OCI-LY3 (cell line): ENCODE measurements at regions not wholly inside any gene's neighbourhood (a gene's known extent, or its start where the extent isn't known, plus 50 kb on each side); places are given as distances from the start of the nearest gene placed in this dataset.

ENCODE experiments used
- H2AFZ ChIP-seq: fragments of 200-600, 300-600 bp; shearing (Covaris generic); 2 replicates; pipeline ENCODE4 v1.6.0; 2014; ENCODE audit warnings: antibody characterized with exemption, low read depth, low read length
- H3K27ac ChIP-seq: fragments of 200-600, 300-600 bp; sonication (generic); 2 replicates; pipeline ENCODE4 v1.5.1; 2014; ENCODE audit warnings: mild to moderate bottlenecking, low read length, moderate library complexity, mixed read lengths
- H3K27me3 ChIP-seq: fragments of 200-600, 300-600 bp; sonication (generic); 2 replicates; pipeline ENCODE4 v1.6.1; 2014; ENCODE audit warnings: low read depth, low read length, mixed read lengths
- H3K36me3 ChIP-seq: fragments of 200-600, 300-600 bp; sonication (generic); replicated peaks from 2 replicates; pipeline ENCODE3; 2014; ENCODE audit warnings: low read depth, low read length, mixed read lengths
- H3K4me1 ChIP-seq: fragments of 300-600, 200-600 bp; sonication (generic); 2 replicates; pipeline ENCODE4 v1.6.1; 2014; ENCODE audit warnings: low read length, mixed read lengths
- H3K4me2 ChIP-seq: fragments of 200-600, 300-600 bp; sonication (generic); 2 replicates; pipeline ENCODE4 v1.6.1; 2014; ENCODE audit warnings: low read length, mixed read lengths
- H3K4me3 ChIP-seq: fragments of 300-600, 200-600 bp; sonication (generic); 2 replicates; pipeline ENCODE4 v1.5.1; 2014; ENCODE audit warnings: antibody characterized with exemption, mild to moderate bottlenecking, low read length, moderate library complexity
- H3K79me2 ChIP-seq: fragments of 300-600, 200-600 bp; shearing (Covaris generic); 2 replicates; pipeline ENCODE4 v1.6.1; 2014; ENCODE audit warnings: mild to moderate bottlenecking, low read length, mixed read lengths
- H3K9ac ChIP-seq: fragments of 300-600, 200-600 bp; shearing (Covaris generic); 2 replicates; pipeline ENCODE4 v1.6.0; 2014; ENCODE audit warnings: mild to moderate bottlenecking, low read length, moderate library complexity
- H3K9me3 ChIP-seq: fragments of 200-600, 300-600 bp; shearing (Covaris generic); 2 replicates; pipeline ENCODE4 v1.6.1; 2014; ENCODE audit warnings: low read length, mixed read lengths; ENCODE audit not compliant: insufficient read depth
- H4K20me1 ChIP-seq: fragments of 200-600, 300-600 bp; sonication (generic); 2 replicates; pipeline ENCODE4 v1.6.1; 2016; ENCODE audit warnings: low read length, mixed read lengths; ENCODE audit not compliant: insufficient read depth
- CTCF ChIP-seq: fragments of 200-600, 300-600 bp; sonication (generic); IDR thresholded peaks from 2 replicates; pipeline ENCODE4 v1.5.1; 2014; ENCODE audit warnings: antibody characterized with exemption, low read length, low read depth
- EZH2phosphoT487 ChIP-seq: fragments of 200-600 bp; shearing (Covaris generic); IDR thresholded peaks from 2 replicates; pipeline ENCODE4 v1.6.1; 2018; ENCODE audit warnings: antibody characterized with exemption, mixed run types, low read depth

- Histone ChIP-seq H3K4me2 (no peak overlapping the region), H3K27ac (no peak overlapping the region), H3K9ac (no peak overlapping the region), H3K4me1 (no peaks in the 10 kb centered on the region), H3K27me3 (no peaks in the 10 kb centered on the region), H4K20me1 (no peaks in the 10 kb centered on the region), H3K36me3 (no peaks in the 10 kb centered on the region), H2AFZ (no peak overlapping the region), H3K9me3 (no peaks in the 10 kb centered on the region), H3K79me2 (no peaks in the 10 kb centered on the region), H3K4me3 (no peak overlapping the region)
- TF ChIP-seq CTCF (no peak), EZH2phosphoT487 (no peak)
These were observed 525.5 kb upstream of the AMELY start for GRCh38 chrY:7437086-7437485.

GRCh38 chrY:7433817-7434809, 522.6 kb upstream of the AMELY start:
- H3K27ac ChIP-seq, result no peak overlapping the region

GRCh38 chrY:7419165-7419564, 507.6 kb upstream of the AMELY start:
- H3K27ac ChIP-seq, result no peak overlapping the region
- H3K9ac ChIP-seq, result no peak overlapping the region
- no peaks in the 10 kb centered on the region for H4K20me1 ChIP-seq
- H3K79me2 ChIP-seq, result no peaks in the 10 kb centered on the region
- H3K4me3 ChIP-seq, result no peak overlapping the region
- no peaks in the 10 kb centered on the region for H3K36me3 ChIP-seq
- no peak overlapping the region for H2AFZ ChIP-seq
- H3K4me2 ChIP-seq, result no peak overlapping the region
- H3K27me3 ChIP-seq, result no peaks in the 10 kb centered on the region
- H3K9me3 ChIP-seq, result no peaks in the 10 kb centered on the region
- no peak for TF ChIP-seq CTCF
- TF ChIP-seq EZH2phosphoT487, result no peak
- 0 out of 2 replicates have a peak, but pooled peaks cover 5% of the 10 kb centered on the region for H3K4me1 ChIP-seq

More at GRCh38 chrY:7433817-7434809, 522.6 kb upstream of the AMELY start:
- Histone ChIP-seq H3K36me3 (no peaks in the 10 kb centered on the region), H3K4me2 (no peak overlapping the region), H2AFZ (no peak overlapping the region), H3K4me3 (no peak overlapping the region), H3K79me2 (no peaks in the 10 kb centered on the region), H3K27me3 (no peaks in the 10 kb centered on the region), H3K9ac (no peak overlapping the region), H3K4me1 (no peaks in the 10 kb centered on the region), H4K20me1 (no peaks in the 10 kb centered on the region), H3K9me3 (no peaks in the 10 kb centered on the region)
- TF ChIP-seq CTCF (no peak), EZH2phosphoT487 (no peak)

GRCh38 chrY:7417946-7418345, 506.4 kb upstream of the AMELY start:
- no peak overlapping the region for H3K9ac ChIP-seq
- H3K27ac ChIP-seq, result no peak overlapping the region
- no peak for TF ChIP-seq CTCF
- no peak for TF ChIP-seq EZH2phosphoT487

More at GRCh38 chrY:7417946-7418345, 506.4 kb upstream of the AMELY start:
- H3K4me1 ChIP-seq, result 0 out of 2 replicates have a peak, but pooled peaks cover 5% of the 10 kb centered on the region
- no peaks in the 10 kb centered on the region for H3K9me3 ChIP-seq
- H3K4me2 ChIP-seq, result no peak overlapping the region
- H3K79me2 ChIP-seq, result no peaks in the 10 kb centered on the region
- no peak overlapping the region for H2AFZ ChIP-seq
- H3K27me3 ChIP-seq, result no peaks in the 10 kb centered on the region
- no peak overlapping the region for H3K4me3 ChIP-seq
- H4K20me1 ChIP-seq, result no peaks in the 10 kb centered on the region
- no peaks in the 10 kb centered on the region for H3K36me3 ChIP-seq
